Osteoblast (primary cell): ENCODE measurements at regions not wholly inside any gene's neighbourhood (a gene's known extent, or its start where the extent isn't known, plus 50 kb on each side); places are given as distances from the start of the nearest gene placed in this dataset.
"Not testable (repeated sequence)": the region's sequence is repeated elsewhere in the genome, so short reads cannot be mapped to it uniquely, and the experiment has no call there.

Source experiments
- DNase-seq: peaks from one replicate; pipeline ENCODE4 v3.0.0; 2011; ENCODE audit warnings: low spot score, mixed read lengths; ENCODE audit not compliant: insufficient read length; ENCODE audit errors: missing footprints
- H2AFZ ChIP-seq: 2 replicates; pipeline ENCODE4 v1.6.0; 2011; ENCODE audit warnings: mild to moderate bottlenecking, low read length
- H3K27ac ChIP-seq: 2 replicates; pipeline ENCODE4 v1.5.1; 2011; ENCODE audit warnings: mild to moderate bottlenecking, low read depth, low read length, moderate library complexity
- H3K27me3 ChIP-seq: 2 replicates; pipeline ENCODE4 v1.6.0; 2012; ENCODE audit warnings: mild to moderate bottlenecking, control low read depth, inconsistent platforms, low read length, moderate library complexity; ENCODE audit not compliant: insufficient read depth
- H3K36me3 ChIP-seq: 2 replicates; pipeline ENCODE4 v1.5.1; 2011; ENCODE audit warnings: mild to moderate bottlenecking, low read length, control low read depth, moderate library complexity; ENCODE audit not compliant: insufficient read depth
- H3K4me1 ChIP-seq: 2 replicates; pipeline ENCODE4 v1.5.1; 2011; ENCODE audit warnings: mild to moderate bottlenecking, low read length, control low read depth, moderate library complexity; ENCODE audit not compliant: insufficient read depth
- H3K4me2 ChIP-seq: 2 replicates; pipeline ENCODE4 v1.6.0; 2011; ENCODE audit warnings: mild to moderate bottlenecking, low read length; ENCODE audit not compliant: insufficient read depth
- H3K4me3 ChIP-seq: fragments of 200-600 bp; sonication (generic); 3 replicates; pipeline ENCODE4 v1.5.1; 2012; ENCODE audit warnings: mild to moderate bottlenecking, low read length, inconsistent platforms; ENCODE audit not compliant: insufficient read depth
- H3K79me2 ChIP-seq: 2 replicates; pipeline ENCODE4 v1.6.0; 2012; ENCODE audit warnings: mild to moderate bottlenecking, low read length, control low read depth, inconsistent platforms; ENCODE audit not compliant: insufficient read depth
- H3K9me3 ChIP-seq: 2 replicates; pipeline ENCODE4 v1.5.1; 2011; ENCODE audit warnings: low read depth, low read length, control low read depth
- H4K20me1 ChIP-seq: 2 replicates; pipeline ENCODE4 v1.6.0; 2012; ENCODE audit warnings: mild to moderate bottlenecking, low read length, control low read depth; ENCODE audit not compliant: insufficient read depth
- CTCF ChIP-seq: IDR thresholded peaks from 2 replicates; pipeline ENCODE4 v1.5.1; 2011; ENCODE audit warnings: mild to moderate bottlenecking, low read depth, low read length, moderate library complexity; ENCODE audit errors: extremely low read depth

- Histone ChIP-seq H3K9me3 (no peaks in the 10 kb centered on the region), H2AFZ (no peak overlapping the region), H3K79me2 (no peaks in the 10 kb centered on the region), H3K4me2 (no peak overlapping the region), H3K27me3 (no peaks in the 10 kb centered on the region), H3K4me1 (no peaks in the 10 kb centered on the region), H3K27ac (no peak overlapping the region), H3K4me3 (no peak overlapping the region), H3K36me3 (no peaks in the 10 kb centered on the region), H4K20me1 (no peaks in the 10 kb centered on the region)
- no peak for TF ChIP-seq CTCF
- peak; percentile 41 for DNase-seq
Observed at GRCh38 chr14:105927096-105928060, 401.0 kb downstream of the TMEM121 start.

GRCh38 chr14:105928171-105929111, 402.1 kb downstream of the TMEM121 start:
- not testable (repeated sequence) for H3K36me3 ChIP-seq, H3K4me3 ChIP-seq, H2AFZ ChIP-seq, H3K27me3 ChIP-seq, H4K20me1 ChIP-seq, H3K27ac ChIP-seq, H3K4me2 ChIP-seq, H3K4me1 ChIP-seq, H3K9me3 ChIP-seq, H3K79me2 ChIP-seq
- peak; percentile 54 for DNase-seq

DNA sequence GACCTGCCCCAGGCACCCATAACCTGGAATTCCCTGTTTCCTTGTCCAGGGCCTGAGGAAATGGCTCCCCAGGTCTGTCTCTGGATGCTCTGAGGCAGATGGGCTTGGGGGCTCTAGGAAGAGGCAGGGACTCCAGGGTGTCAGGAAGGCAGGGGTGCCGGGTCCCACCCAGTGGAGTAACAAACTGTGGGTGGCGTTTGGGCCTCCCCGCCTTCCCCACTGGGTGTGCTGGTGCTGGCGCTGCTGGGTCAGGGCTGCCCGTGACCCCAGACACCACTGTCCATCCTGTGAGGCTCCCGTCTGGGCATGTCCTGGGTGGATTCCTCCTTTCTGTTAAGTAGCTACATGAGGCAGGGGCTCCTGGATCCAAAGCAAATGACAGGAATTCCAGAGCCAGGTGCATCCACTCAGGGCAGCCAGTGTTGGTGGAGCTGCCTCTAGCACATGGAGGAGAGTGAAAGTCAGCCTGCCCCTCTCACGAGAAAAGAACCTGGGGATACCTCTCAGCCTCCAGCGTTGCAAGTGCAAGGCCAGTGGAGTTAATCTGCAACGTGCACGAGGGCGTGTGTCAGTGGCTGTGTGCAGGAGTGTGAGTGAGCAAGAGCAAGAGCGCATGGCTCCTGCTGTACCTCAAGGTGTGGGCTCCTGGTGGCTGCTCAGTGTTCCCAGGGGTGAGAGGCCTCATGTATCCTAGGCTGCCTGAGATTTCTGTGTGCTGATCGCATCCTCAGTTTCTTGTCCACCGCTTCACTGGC, 403.1 kb downstream of the TMEM121 start:
- H3K4me2 ChIP-seq = no peak overlapping the region
- no peaks in the 10 kb centered on the region for H3K36me3 ChIP-seq
- no peaks in the 10 kb centered on the region for H3K79me2 ChIP-seq
- H3K4me1 ChIP-seq = no peaks in the 10 kb centered on the region
- H3K27ac ChIP-seq = no peak overlapping the region
- no peaks in the 10 kb centered on the region for H3K9me3 ChIP-seq
- no peak overlapping the region for H3K4me3 ChIP-seq
- TF ChIP-seq CTCF = no peak
- peak; percentile 32 for DNase-seq
- H4K20me1 ChIP-seq = no peaks in the 10 kb centered on the region
- no peak overlapping the region for H2AFZ ChIP-seq
- no peaks in the 10 kb centered on the region for H3K27me3 ChIP-seq

GRCh38 chr14:105930572-105930971, 404.2 kb downstream of the TMEM121 start:
- TF ChIP-seq CTCF = no peak
- Histone ChIP-seq H3K27ac (no peak overlapping the region), H3K9me3 (peaks cover 3% of the 10 kb centered on the region), H3K27me3 (no peaks in the 10 kb centered on the region), H2AFZ (no peak overlapping the region), H3K36me3 (no peaks in the 10 kb centered on the region), H3K79me2 (no peaks in the 10 kb centered on the region), H4K20me1 (no peaks in the 10 kb centered on the region), H3K4me1 (no peaks in the 10 kb centered on the region), H3K4me3 (no peak overlapping the region), H3K4me2 (no peak overlapping the region)
- peak; percentile 56 for DNase-seq
